NCI-H345 treated with DMSO at 0.1 percent for 48 hours (cell line): ENCODE measurements at regions not wholly inside any gene's neighbourhood (a gene's known extent, or its start where the extent isn't known, plus 50 kb on each side); places are given as distances from the start of the nearest gene placed in this dataset.

ENCODE experiments used
- DNase-seq: peaks from one replicate; lab custom pipeline; 2025; ENCODE audit not compliant: unreplicated experiment; lab: John Stamatoyannopoulos, UW

DNA sequence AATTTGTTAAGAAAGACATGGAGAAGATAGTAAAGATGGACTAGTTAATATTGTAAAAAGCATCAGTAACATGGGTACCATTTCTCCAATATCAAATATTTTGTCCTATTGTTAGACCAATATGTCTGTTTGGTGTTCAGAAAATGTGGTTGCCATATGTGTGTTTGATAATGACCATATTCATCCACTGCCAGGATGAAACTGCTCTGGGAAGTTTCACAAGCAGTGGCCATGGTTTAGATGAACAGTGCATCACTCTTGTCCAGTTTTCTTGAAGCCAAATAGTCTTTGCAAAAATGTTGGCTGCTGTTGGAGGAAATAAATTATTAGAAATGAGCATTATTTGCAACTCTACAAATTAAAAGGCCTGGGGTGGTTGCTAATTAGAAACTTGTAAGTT is 333.8 kb downstream of the NUF2 start:
- DNase-seq, result no peak

DNA sequence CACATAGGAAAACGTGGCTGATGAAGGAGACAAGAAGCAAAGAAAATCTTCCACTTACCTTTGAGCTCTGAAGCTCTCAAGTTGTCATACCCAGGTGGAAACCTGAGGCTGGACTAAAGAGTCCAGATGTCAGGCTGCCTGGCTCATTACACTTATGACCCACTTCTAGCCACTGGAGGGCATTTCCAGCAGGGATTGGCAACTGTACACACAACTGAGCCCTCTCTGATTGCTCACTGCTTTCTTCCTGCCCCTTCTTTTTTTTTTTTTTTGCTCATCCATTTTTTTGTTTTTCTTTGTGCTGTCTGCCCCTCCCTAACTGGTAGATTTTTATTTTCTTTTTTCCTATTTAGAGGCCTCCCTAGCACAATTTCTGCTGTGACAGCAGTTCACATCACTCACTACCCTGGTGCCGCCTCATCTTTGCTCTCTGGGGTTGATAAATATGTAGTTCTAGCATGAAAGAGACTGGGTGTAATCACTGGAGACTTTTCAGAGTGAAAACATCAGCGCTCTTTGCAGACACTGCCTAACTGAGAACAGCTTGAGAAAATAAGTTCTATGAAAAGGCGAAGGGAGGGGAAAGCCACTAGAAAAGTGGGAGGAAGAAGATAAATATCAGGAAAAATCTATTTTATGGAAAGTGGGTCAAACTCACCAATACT is 334.5 kb downstream of the NUF2 start:
- DNase-seq, result peak; percentile 36

DNA sequence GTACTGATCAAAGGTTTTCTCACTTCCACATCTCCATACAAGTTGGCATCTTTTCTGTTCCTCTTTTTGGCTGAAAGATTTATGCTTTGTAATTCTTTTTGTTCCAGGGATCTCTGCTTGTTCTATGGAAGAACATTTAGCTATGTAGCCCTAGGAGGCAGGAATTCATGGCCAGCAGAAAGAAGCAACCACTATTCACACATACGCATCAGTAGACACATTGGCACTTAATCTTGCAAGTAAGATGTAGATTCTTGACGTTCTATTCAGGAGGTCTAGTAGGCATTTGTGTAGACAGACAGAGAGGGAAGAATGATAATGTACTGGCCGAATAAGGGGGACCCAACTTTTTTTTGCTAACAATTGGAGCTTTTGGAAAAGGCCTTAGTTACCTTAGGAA is 336.0 kb downstream of the NUF2 start:
- no peak for DNase-seq

DNA sequence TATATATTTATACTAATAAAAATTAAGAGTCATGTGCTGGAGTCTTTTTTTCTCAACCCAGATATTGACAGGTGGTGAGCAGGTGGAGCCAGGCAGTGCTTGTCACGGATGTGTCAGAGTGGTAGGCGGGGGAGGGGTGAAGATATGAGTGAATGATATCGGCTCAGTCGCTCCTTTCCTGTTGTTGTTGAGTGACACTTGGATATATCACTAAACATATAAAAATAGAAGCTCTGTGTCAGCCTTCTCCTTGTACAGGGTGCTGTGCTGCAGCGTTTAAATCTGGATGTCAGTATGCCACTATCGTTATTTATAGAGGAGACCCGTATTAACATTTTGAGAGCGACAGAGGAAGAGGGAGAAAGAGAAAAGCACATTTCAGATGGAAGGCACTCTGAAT is 339.6 kb downstream of the NUF2 start:
- no peak for DNase-seq

DNA sequence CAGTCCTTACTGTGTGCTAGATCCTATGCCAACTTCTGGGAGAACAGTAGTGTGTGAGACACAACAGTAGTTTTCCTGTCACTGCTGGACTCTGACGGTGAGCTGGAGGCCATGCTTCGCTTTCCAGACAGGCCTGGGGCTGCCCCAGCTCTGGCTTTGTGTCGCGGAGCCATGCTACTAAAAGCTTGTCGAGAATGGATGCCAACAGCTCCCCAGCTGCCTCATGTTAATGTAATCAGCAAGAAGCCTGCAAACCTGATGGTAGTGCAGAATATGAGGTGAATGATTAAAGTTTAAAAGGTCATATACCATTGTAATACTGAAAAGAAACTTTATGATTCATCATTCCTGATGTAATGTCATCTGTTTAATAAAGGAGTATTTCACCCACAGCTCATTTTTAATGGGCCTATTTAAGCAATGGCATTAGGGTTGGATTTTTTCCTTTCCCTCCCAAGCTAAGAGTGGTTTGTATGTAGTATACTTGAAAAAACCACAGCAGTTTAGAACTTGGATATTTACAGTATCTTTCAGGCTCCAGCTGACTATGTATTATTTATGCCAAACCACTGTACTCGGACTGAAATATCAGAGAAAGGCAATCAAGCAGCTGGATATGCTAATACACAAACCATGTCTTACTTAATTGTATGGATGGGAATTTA is 343.0 kb downstream of the NUF2 start:
- DNase-seq, result no peak

DNA sequence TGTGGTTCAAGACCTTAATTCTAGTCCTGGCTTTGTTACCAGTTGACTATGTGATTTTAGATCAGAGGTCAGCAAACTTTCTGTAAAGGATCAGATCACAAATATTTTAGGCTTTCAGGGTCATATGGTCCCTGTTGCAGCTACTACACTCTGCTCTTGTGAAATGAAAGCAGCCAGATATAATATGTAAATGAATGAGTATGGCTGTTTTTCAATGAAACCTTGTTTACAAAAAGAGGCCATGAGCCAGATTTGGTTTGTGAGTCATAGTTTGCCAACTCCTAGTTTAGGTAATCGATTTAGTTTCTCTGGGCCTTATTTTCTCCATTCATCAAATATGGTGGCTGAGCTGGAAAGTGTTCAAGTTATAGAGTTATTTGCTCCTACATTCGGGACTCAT is 346.7 kb downstream of the NUF2 start:
- no peak for DNase-seq

DNA sequence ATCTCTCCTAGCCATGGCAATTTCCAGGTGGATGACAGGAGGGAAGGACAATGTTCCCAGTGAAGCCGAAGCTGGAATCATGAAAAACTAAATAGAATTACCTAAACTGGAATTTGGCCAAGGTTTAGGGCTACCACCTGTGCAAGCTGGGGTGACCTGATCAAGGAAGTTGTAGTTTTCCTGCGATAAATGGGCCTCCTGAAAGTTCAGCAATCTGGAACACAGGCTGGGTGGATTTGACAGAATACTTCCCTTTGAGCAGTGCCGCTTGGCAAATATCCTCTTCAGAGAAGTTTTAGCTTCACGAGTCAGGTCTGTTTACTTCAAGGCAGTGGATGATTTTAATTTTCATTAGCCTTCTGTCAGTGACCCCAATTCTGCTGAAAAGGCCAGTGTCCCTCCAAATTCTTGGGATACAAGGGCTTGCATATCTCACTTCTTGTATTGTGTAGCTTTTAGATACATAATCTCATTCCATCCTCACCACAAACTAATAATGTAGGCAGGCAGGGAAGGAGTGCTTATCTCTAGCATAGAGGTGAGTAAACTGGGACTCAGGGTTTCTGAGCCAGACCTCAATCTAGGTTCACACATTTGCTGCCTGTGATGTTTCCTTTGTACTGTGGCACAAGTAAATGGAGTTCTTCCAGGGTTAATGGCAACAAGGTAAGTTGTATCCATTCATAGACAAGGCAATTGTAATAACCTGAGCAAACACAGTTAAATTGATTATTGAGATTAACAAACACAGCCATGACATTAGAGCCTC is 349.4 kb downstream of the NUF2 start:
- DNase-seq, result no peak

DNA sequence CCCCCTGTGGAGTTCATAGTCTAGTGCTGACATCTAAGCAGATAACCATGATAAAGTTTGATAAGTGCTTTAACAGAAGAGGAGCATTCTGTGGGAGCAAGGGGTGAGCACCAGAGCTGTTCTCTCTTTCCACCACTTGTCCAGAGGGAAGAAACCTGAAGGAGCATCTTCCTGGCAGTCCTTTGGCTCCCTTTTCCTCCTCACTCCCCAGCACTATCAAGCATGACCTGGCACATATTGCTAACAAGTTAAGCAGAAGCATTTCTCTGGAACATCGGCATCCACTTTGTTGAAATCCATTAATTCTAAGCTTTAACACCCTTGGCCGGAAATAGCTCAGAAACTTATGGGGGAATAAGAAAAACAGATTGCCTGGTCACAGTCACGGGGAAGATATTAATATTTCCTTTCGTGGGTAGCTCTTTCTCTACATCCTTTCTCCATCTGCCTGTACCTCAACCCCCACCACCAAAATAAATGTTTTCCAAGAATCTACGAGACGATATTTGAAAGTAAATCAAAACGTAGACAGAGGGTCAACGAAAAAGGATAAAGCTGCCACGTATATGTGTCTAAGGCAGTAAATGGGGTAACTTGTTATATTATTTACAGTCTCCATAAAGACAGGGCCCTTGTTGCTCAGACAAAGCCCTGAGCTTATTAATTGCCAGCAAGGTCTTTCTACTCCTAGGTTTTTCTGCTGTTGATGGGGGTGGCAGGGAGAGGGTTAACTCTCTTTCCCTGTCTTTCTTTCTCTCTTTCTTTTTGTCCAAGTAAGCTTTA is 351.4 kb downstream of the NUF2 start:
- no peak for DNase-seq

DNA sequence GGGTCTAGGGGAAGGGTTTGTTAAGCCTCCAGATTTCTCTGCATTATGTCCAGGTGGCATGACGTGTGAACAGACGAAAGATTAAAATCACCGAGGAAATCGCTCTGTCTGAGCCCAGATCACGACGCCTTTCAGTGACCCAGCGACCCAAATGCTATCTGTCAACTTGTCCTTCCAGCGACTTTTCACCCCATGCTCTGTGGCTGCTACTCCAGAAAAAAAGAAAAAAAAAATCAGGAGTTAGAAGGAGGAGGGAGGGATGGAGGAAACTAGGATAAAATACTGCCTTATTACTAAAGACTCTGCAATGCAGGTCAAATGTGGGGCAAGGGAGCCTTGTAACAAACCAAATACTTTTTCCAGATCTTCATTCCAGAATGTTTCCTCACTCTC is 352.0 kb downstream of the NUF2 start:
- DNase-seq, result no peak

DNA sequence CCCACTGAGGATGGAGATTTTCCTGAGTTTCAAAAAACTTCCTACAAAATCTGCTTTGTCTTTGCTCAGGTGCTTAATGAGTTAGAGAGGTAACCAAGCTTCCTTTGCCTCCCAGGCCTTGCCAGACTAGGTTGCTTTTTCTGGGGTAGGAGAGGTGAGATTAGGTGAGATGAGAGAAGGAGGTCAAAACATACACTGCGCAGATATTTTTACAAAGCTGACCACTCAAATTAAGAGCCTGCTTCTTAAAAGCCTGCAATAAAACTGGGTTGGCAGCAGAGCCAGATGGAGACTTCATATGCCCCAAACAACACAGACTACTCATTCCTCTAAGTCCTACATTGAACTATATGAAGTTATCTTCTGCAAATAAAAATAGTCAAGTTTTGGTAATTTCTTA is 352.5 kb downstream of the NUF2 start:
- no peak for DNase-seq

DNA sequence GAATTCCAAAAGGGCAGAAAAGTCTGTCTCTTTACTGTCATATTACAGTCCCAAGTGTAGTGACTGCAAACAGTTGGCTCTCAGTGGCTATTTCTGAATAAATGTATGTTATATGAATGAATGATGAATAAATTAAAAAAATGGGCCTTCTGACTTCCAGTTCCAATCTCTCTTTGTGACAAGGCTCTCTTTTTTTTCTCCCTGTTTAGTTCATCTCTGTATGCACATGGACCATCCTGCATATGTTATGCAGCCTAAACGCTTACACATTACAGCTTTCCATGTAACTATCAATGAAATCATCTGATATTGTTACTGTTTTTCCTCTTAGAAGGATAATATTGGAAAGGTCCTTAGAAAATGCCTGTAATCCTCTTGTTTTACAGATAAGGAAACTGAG is 363.0 kb downstream of the NUF2 start:
- no peak for DNase-seq

DNA sequence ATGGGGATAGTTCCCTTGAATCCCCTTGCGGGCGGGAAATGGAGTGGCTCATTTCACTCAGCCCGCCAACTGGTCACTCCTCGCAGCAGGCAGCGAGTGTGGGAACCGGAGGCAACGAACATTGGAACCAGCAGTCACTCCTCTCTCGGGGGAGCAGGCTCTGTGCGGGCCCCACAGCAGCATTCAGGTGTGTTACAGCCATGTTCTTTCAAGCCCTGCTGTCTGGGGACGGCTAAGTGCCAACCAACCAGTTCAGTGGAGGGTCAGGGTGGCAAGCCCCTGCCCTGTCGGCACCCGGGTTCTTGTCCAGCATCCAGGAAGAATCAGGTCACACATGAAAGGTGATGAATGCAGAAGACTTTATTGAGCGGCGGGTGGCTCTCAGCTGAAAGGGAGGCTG is 370.5 kb downstream of the NUF2 start:
- no peak for DNase-seq

DNA sequence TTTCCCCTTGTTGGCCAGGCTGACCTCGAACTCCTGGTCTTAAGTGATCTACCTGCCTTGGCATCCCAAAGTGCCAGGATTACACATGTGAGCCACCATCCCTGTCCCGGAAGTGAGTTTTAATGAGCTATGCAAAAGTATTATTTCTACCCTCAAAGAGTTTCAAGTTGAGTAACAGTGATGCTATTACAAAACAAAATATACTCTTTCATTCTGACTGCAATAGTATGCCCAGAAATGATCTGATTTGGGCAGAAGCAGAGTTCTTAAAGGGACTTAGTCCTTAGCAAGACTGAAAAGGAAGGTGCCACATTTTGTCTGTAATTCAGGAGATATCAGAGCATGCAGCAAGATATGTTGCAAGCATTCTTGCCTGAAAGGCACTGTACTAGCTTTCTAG is 375.4 kb downstream of the NUF2 start:
- DNase-seq, result no peak

DNA sequence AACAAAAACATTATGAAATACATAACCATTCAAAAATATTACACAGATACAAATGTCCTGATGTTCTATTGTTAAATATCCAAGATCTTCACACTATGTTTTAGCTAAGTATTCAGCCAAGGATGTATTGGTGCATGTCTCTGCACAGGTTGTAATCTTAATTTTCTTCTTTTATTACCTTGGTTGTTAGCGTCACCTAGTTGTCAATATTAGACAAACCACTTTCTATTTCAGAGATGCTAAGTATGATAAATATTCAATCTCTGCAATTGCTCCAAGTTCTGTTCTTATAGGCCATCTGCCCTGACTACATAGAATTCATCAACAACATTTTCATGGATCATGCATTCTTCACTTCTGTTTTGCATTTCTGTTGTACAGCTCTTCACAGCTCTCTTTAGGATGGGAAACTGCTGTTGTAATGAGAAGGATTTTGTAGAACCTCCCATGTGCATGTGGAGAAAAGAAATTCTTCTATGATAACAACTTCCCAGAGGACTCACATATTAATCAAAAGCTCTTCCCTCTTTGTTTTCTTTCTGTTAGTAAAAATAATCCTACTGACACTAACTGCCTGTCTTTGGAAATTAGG is 380.1 kb downstream of the NUF2 start:
- DNase-seq, result no peak

DNA sequence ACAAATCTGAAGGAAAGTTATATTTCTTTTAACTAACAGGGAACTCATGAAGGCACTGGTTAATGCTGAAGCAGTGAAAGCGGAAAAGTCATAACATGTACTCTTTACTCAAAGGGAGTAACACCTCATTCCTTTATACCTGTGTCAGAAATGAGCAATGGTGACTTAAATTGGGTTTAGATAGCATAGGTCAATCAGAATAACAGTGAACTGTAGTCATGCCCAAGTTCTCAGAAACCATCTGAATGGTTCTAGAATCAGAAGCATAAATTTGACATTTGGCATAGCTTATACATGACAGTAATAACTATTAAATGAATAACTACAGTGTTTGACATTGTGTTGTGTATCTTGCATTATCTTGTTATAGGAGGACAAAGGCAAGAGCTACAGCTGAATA is 382.0 kb downstream of the NUF2 start:
- DNase-seq, result no peak

DNA sequence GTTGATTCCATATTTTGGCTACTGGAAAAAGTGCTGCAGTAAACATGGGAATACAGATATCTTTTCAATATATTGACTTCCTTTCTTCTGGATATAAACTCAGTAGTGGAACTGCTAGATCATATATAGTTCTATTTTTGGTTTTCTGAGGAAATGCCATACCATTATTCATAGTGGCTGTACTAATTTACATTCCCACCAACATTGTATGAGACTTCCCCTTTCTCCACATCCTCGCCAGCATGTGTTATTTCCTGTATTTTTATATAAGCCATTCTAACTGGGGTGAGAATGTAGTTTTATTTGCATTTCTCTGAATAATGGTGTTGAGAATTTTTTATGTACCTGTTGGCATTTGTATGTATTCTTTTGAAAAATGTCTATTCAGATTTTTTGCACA is 385.2 kb downstream of the NUF2 start:
- DNase-seq, result no peak

DNA sequence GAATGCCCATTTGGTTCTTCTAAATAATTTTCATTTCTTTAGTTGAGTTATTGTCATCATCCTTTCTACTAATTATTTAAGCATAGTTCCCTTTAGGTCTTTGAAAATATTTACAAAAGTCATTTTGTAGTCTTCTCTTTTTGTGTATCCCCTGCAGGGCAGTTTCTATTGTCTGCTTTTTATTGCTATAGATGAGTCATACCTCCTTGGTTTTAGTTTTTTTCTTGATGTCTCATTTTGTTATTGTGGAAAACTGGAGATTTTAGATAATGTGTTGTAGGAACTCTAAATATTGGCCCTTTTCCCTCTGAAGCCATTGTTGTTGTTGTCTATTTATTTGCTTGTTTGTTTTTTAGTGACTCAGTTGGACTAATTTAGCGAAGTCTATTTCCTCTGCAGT is 387.9 kb downstream of the NUF2 start:
- no peak for DNase-seq

DNA sequence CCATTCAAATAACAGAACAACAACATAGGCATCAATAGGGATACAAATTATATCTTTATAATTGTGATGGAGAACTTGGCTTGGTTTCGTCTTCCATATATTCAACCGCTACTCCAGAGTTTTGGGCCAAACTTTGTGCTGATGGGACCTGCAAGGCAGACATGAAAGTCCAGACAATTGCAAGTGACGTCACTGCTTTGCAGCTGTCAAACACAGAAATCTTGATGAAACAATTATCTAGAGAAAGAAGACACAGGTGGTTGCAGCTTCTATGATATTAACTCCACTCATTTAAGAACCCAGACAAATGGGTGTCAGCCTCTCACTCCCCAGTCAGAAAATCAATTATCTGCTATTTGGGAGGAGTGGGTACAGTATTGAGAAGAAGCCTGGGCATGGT is 390.6 kb downstream of the NUF2 start:
- DNase-seq, result no peak

DNA sequence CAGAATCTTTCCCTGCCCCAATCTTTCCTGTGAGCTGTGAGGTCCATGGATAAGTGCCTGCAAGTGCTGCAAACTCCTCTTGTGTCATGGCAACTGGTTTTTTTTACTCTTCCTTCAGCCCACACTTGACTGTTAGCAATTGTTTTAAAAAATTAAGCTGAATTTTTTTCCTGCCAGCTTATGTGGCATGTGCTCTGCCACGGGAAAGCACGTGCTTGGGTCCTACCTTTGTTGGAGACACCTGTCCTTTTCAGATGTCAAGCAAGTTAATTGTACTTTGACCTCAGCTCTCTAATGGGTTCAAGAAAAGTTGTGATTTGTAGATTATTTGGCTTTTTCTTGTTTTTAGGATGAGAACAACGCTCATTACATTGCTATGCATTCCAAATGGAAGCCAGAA is 398.5 kb downstream of the NUF2 start:
- no peak for DNase-seq

DNA sequence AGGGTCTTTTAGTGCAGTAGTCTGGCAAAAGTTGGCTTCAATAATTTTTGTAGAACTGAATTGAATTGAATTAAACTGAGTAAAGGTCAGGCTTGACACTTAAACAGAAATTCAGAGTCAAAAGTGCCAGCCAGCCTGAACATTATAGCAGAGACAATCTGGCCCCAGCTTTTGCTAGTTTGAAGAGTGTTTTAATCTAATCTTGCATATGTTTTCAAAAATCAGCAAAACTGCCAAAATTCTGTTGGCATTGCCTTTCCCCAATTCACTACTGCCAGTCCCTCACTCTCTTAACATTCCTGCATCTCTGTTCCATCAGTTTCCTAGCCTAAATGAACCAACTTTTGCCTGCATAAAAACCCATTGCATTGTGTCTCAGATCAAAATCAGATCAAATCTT is 403.8 kb downstream of the NUF2 start:
- no peak for DNase-seq

DNA sequence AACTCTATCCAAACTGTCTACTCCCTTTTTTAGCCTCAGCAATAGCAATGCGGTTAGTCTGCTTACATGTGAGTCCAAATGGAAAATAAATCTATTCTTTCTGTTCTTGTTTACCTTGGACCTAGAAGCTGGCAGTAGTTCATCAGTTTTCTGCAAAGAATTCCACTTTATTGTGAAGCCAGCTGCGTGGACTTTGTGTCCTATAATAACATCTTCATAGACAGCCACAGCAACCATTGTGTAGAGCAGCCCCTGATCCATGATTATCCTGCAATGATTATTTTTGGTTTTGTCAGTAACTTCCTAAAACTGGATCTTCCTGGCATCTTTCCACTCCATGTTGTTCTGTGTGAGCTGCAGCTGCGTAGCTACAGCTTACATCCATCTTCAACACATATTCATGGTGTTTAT is 408.7 kb downstream of the NUF2 start:
- no peak for DNase-seq
